K562 (cell line): ENCODE measurements at regions not wholly inside any gene's neighbourhood (a gene's known extent, or its start where the extent isn't known, plus 50 kb on each side); places are given as distances from the start of the nearest gene placed in this dataset.

ENCODE experiments used
- ATAC-seq: fragments of 200-7000 bp; cut with Tn5 transposase; 3 replicates; pipeline ENCODE4 v1.9.1; 2020; ENCODE audit warnings: moderate library complexity
- BruUV-seq: library from RNA; stranded (reverse); fragments of 400-500 nt; replicated peaks from 2 replicates; lab custom pipeline; 2021; lab: Mats Ljungman, UMichigan
- CTCF ChIA-PET: fragments of 300-600 bp; formaldehyde crosslinking; extraction: SDS; loops from one replicate; lab custom pipeline; 2021; ENCODE audit warnings: low intra/inter-chr PET ratio; lab: Yijun Ruan, JAX
- POLR2A ChIA-PET: fragments of 300-600, 350-650 bp; sonication (Branson Sonifier 250); formaldehyde crosslinking; extraction: SDS; loops from one replicate; lab custom pipeline; 2021; ENCODE audit warnings: antibody characterized with exemption, inconsistent platforms; lab: Yijun Ruan, JAX
- DNase-seq, 4 experiments: peaks; one replicate each; pipeline versions ENCODE4 v3.0.0 to v3.0.0-alpha.2; 2011 to 2018; ENCODE audit warnings: low spot score in 3 of 4, mixed read lengths in 3 of 4; ENCODE audit errors: extremely low read depth in 1 of 4
- FAIRE-seq: peaks from 2 replicates; lab custom pipeline; 2011; peaks lifted over from hg19 to GRCh38; lab: Jason Lieb, UNC
- H2AFZ ChIP-seq: 2 replicates; pipeline ENCODE4 v1.6.0; 2011; ENCODE audit warnings: low read depth, low read length, control low read depth, inconsistent platforms
- H3K27ac ChIP-seq: fragments of 200-600 bp; 3 replicates; pipeline ENCODE4 v1.8.0; 2011; ENCODE audit warnings: low read depth, mild to moderate bottlenecking, control low read depth, inconsistent platforms, low read length, moderate library complexity, mixed read lengths; ENCODE audit errors: extremely low read depth
- H3K27me3 ChIP-seq, 2 experiments: fragments of 300-600 bp in 1 of 2; 2 replicates in 1 of 2; 3 replicates in 1 of 2; pipeline versions ENCODE4 v1.6.0 to v1.8.0; 2011; ENCODE audit warnings: inconsistent platforms in 2 of 2, low read length in 2 of 2, mild to moderate bottlenecking in 1 of 2, mixed read lengths in 1 of 2, moderate library complexity in 1 of 2; ENCODE audit not compliant: control insufficient read depth in 2 of 2, insufficient read depth in 2 of 2
- H3K36me3 ChIP-seq: fragments of 300-600 bp; 3 replicates; pipeline ENCODE4 v1.8.0; 2011; ENCODE audit warnings: mild to moderate bottlenecking, low read length, inconsistent platforms; ENCODE audit not compliant: control insufficient read depth, insufficient read depth
- H3K4me1 ChIP-seq, 2 experiments: fragments of 200-600 bp in 1 of 2; replicated peaks in 1 of 2; 2 replicates in 1 of 2; 3 replicates in 1 of 2; pipeline versions ENCODE4 v1.5.1 to v1.8.0; 2011; ENCODE audit warnings: inconsistent platforms in 2 of 2, low read length in 2 of 2, mild to moderate bottlenecking in 1 of 2, mixed read lengths in 1 of 2, moderate library complexity in 1 of 2; ENCODE audit not compliant: control insufficient read depth in 2 of 2, insufficient read depth in 2 of 2
- H3K4me2 ChIP-seq: 2 replicates; pipeline ENCODE4 v1.6.1; 2011; ENCODE audit warnings: low read length, control low read depth, inconsistent platforms, mixed read lengths; ENCODE audit not compliant: insufficient read depth
- H3K4me3 ChIP-seq: fragments of 200-600 bp; sonication (generic), shearing (Covaris generic); 2 replicates; pipeline ENCODE4 v1.5.1; 2016; ENCODE audit warnings: control low read depth, inconsistent platforms
- H3K79me2 ChIP-seq: fragments of 200-600 bp; 3 replicates; pipeline ENCODE4 v1.8.0; 2011; ENCODE audit warnings: low read length, inconsistent platforms; ENCODE audit not compliant: control insufficient read depth, insufficient read depth
- H3K9ac ChIP-seq, 2 experiments: 2 replicates each; pipeline versions ENCODE4 v1.6.0 to v1.6.1; 2011; ENCODE audit warnings: low read depth in 2 of 2, low read length in 2 of 2, control low read depth in 1 of 2, inconsistent platforms in 1 of 2, mild to moderate bottlenecking in 1 of 2, mixed read lengths in 1 of 2; ENCODE audit not compliant: insufficient read depth in 1 of 2
- H3K9me1 ChIP-seq: one replicate; pipeline ENCODE4 v1.6.0; 2011; ENCODE audit warnings: inconsistent platforms, mild to moderate bottlenecking, low read length, moderate library complexity; ENCODE audit not compliant: control insufficient read depth, insufficient read depth
- H3K9me3 ChIP-seq: replicated peaks from 2 replicates; pipeline ENCODE4 v1.5.1; 2011; ENCODE audit warnings: low read depth, low read length, inconsistent platforms; ENCODE audit not compliant: control insufficient read depth, insufficient read depth
- H4K20me1 ChIP-seq: replicated peaks from 2 replicates; pipeline ENCODE4 v1.6.1; 2011; ENCODE audit warnings: low read length, inconsistent platforms, mixed read lengths; ENCODE audit not compliant: control insufficient read depth, insufficient read depth
- BDP1 ChIP-seq: IDR thresholded peaks from 3 replicates; pipeline ENCODE4 v1.6.1; 2011; ENCODE audit not compliant: insufficient read length, insufficient read depth
- CBX5 ChIP-seq: IDR thresholded peaks from 2 replicates; pipeline ENCODE4 v1.6.1; 2014; ENCODE audit warnings: low read depth, borderline replicate concordance
- FOXK1 ChIP-seq: sonication (generic); formaldehyde crosslinking; IDR thresholded peaks from 2 replicates; pipeline ENCODE4 v1.8.0; 2022; ENCODE audit warnings: missing genetic modification reagents, mild to moderate bottlenecking, borderline replicate concordance
- FOXO4 ChIP-seq: fragments of 450-650 bp; formaldehyde crosslinking; IDR thresholded peaks from 2 replicates; pipeline ENCODE4 v1.4.0; 2020; ENCODE audit warnings: mild to moderate bottlenecking, moderate library complexity
- HMGN3 ChIP-seq: IDR thresholded peaks from 2 replicates; pipeline ENCODE4 v1.6.1; 2011; ENCODE audit warnings: borderline replicate concordance, low read depth, mild to moderate bottlenecking, mixed read lengths, low read length; ENCODE audit not compliant: insufficient read length; ENCODE audit errors: extremely low read depth
- MCM3 ChIP-seq: fragments of 450-650 bp; IDR thresholded peaks from 2 replicates; pipeline ENCODE4 v1.6.1; 2016
- NELFE ChIP-seq: IDR thresholded peaks from 2 replicates; pipeline ENCODE4 v1.6.1; 2011; ENCODE audit warnings: mild to moderate bottlenecking; ENCODE audit not compliant: insufficient read depth, insufficient read length
- RAD21 ChIP-seq, 2 experiments: fragments of 250-450 bp in 1 of 2; fragments of 450-650 bp in 1 of 2; sonication (Bioruptor Pico) in 1 of 2; formaldehyde crosslinking in 1 of 2; IDR thresholded peaks in 1 of 2; conservative IDR thresholded peaks in 1 of 2; 2 replicates each; pipeline versions ENCODE4 v1.4.0 to v1.8.0; 2020 to 2022; ENCODE audit warnings: mild to moderate bottlenecking in 2 of 2, moderate library complexity in 1 of 2
- TEAD2 ChIP-seq: fragments of 450-650 bp; IDR thresholded peaks from 2 replicates; pipeline ENCODE4 v1.6.1; 2016; ENCODE audit warnings: missing genetic modification characterization, control low read depth, missing compliant biosample characterization
- ZBTB40 ChIP-seq, 2 experiments: fragments of 450-650 bp in 1 of 2; sonication (generic) in 1 of 2; formaldehyde crosslinking in 1 of 2; IDR thresholded peaks; 2 replicates each; pipeline versions ENCODE4 v1.7.1 to v1.9.0; 2016 to 2022; ENCODE audit warnings: inconsistent platforms in 1 of 2, mild to moderate bottlenecking in 1 of 2, missing genetic modification reagents in 1 of 2
- ZNF707 ChIP-seq: fragments of 250-450 bp; sonication (Bioruptor Pico); conservative IDR thresholded peaks from 2 replicates; pipeline ENCODE4 v1.8.0; 2022; ENCODE audit warnings: inconsistent platforms, mild to moderate bottlenecking, moderate library complexity
- WGBS: fragments of 100-300 bp; shearing (Covaris generic); methylation state at CpG from one replicate; pipeline ENCODE4 v1.1.6; 2016; ENCODE audit warnings: low coverage, mixed read lengths; ENCODE audit not compliant: insufficient coverage; ENCODE audit errors: missing lambda C conversion rate; 5-methylcytosine and 5-hydroxymethylcytosine counted together
- in situ Hi-C: fragments of 300-500 bp; cut with MboI; formaldehyde crosslinking; loops from 4 replicates; pipeline ENCODE4 v1.15.0; 2018; ENCODE audit warnings: inconsistent platforms, mixed read lengths
- intact Hi-C: fragments of 100-400 bp; cut with micrococcal nuclease; formaldehyde crosslinking; loops from 2 replicates; pipeline ENCODE4 v1.14.2; 2022

- Histone ChIP-seq H3K36me3 (no peaks in the 10 kb centered on the region), H2AFZ (no peak overlapping the region), H3K27me3 (no peaks in the 10 kb centered on the region), H4K20me1 (no peaks in the 10 kb centered on the region), H3K9me3 (no peaks in the 10 kb centered on the region), H3K79me2 (no peaks in the 10 kb centered on the region), H3K27ac (no peak overlapping the region), H3K4me3 (no peak overlapping the region), H3K4me1 (no peaks in the 10 kb centered on the region), H3K9ac (no peak overlapping the region), H3K9me1 (no peaks in the 10 kb centered on the region), H3K4me2 (no peak overlapping the region)
- ChIA-PET CTCF (no interaction called here), POLR2A (no interaction called here)
- FAIRE-seq, result no peak
- intact Hi-C loops (no loop called here), in situ Hi-C loops (no loop called here)
- no peak for DNase-seq
- no TSS peak for BruUV-seq
- 6% methylated on average over 1 of the region's 1 CpG for WGBS
- ATAC-seq, result no peak
- TF ChIP-seq FOXO4 (CRISPR knock-in tag), result no peak
- TF ChIP-seq ZNF707 (CRISPR knock-in tag), result no peak
- TF ChIP-seq BDP1, result no peak
- TF ChIP-seq FOXK1 (CRISPR knock-in tag), result no peak
- no peak for TF ChIP-seq TEAD2
- no peak for TF ChIP-seq CBX5
- no peak for TF ChIP-seq MCM3
- no peak for TF ChIP-seq NELFE
- TF ChIP-seq ZBTB40 (IDR thresholded peaks at IDR 0.05), result no peak
- TF ChIP-seq ZBTB40 (CRISPR knock-in tag; IDR thresholded peaks at IDR 0.05), result no peak
- no peak for TF ChIP-seq HMGN3
- TF ChIP-seq RAD21 (CRISPR knock-in tag; conservative IDR thresholded peaks at IDR 0.05 in 1 of 2, IDR thresholded peaks at IDR 0.05 in 1 of 2), result no peak
These were observed 307.5 kb upstream of the SPRED2 start for GRCh38 chr2:65739927-65740326.
